Activated T-cell treated with anti-CD3 and anti-CD28 coated beads, Interleukin-2, amount 50 U/mL, for 48 hours (primary cell): ENCODE measurements at regions not wholly inside any gene's neighbourhood (a gene's known extent, or its start where the extent isn't known, plus 50 kb on each side); places are given as distances from the start of the nearest gene placed in this dataset.
A peak's percentile ranks its signal among the peaks of the same experiment; 100 is the strongest.
"Not testable (repeated sequence)": the region's sequence is repeated elsewhere in the genome, so short reads cannot be mapped to it uniquely, and the experiment has no call there.

ENCODE experiments used
- DNase-seq, 2 experiments: peaks; one replicate each; pipeline ENCODE4 v3.0.0-alpha.2; 2020

DNA sequence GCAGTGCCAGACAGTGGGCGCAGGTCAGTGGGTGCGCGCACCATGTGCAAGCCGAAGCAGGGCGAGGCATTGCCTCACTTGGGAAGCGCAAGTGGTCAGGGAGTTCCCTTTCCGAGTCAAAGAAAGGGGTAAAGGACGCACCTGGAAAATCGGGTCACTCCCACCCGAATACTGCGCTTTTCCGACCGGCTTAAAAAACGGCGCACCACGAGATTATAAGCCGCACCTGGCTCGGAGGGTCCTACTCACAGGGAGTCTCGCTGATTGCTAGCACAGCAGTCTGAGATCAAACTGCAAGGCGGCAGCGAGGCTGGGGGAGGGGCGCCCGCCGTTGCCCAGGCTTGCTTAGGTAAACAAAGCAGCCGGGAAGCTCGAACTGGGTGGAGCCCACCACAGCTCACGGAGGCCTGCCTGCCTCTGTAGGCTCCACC, 77.9 kb downstream of the NR4A2 start:
- DNase-seq, result peak; percentile 22 to 25

DNA sequence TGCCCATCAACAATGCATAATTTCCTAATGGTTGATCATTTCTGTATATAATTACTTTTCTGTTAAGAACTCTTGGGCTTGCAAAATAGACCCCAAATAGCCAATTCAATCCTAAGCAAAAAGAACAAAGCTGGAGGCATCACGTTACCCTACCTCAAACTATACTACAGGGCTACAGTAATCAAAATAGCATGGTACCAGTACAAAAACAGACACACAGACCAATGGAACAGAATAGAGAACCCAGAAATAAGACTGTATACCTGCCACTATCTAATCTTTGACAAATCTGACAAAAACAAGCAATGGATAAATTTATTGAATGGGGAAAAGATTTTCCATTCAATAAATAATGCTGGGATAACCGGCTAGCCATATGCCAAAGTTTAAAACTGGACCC, 78.8 kb downstream of the NR4A2 start:
- DNase-seq, result no peak

DNA sequence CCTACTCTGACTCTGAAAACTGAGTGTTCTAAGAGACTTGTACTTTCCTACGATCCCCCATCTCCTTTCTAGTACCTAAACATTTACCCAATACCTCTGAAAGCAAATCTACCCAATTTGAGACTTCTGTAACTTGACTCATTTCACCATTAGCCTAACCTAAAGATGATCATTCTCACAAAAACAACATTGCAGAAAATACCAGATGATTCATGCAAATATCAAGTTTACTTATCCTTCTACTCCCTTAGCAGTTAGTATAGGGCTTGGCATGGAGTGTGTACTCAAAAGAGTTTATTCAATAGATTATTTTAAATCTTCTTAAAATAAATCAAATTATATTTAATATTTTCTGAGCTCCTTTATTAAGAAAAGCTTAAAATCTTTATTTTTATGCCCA, 89.6 kb downstream of the NR4A2 start:
- DNase-seq, result no peak

DNA sequence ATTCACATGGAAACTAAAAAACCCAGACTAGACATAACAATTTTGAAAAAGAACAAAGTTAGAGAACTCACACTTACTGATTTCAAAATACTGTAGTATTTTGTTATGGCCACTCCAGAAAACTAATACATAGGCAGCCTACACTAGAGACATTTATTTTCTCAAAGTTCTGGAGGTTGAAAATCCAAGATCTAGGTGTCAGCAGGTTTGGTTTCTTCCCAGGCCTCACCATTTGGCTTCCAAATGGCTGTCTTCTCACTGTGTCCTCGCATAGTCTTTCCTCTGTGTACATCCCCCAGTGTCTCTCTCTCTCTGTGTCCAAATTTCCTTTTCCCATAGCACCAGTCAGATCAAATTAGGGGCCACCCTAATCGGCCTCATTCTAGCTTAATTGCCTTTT, 95.0 kb downstream of the NR4A2 start:
- DNase-seq, result no peak

DNA sequence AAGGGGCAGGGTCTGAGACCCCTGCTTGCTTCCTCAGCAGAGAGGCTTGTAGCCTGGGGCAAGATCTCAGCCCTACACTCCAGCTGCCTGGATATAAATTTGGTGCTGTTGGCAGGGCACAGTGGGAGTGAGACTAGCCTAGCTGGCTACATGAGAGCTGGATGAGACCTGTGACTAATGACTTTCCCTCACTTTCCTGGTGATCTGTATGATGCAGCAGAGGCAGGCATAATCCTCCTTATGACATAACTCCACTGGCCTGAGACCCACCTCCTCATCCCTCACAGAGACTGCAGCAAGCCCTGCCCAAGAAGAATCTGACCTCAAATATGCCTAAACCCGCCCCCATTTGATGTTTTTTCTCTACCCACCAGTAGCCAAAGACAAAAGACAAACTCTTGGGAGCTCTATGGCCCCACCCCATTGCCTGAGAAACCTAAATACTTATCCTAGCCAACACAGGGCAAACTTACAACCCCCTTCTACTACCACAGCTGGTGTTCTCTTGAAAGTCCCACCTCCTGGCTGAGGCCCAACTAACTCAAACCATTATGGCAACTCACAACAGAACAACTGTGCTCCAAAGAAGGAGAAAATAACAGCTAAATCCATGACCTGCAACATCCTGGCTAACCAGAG, 102.7 kb downstream of the NR4A2 start:
- no peak for DNase-seq

DNA sequence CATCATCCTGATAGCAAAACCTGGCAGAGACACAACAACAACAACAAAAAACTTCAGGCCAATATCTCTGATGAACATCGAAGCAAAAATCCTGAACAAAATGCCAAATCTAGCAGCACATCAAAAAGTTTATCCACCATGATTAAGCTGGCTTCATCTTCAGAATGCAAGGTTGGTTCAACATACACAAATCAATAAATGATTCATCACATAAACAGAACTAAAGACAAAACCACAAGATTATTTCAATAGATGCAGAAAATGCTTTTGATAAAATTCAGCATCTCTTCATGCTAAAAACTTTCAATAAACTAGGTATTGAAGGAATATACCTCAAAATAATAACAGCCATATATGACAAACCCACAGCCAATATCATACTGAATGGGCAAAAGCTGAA, 109.2 kb downstream of the NR4A2 start:
- DNase-seq, result not testable (repeated sequence)

DNA sequence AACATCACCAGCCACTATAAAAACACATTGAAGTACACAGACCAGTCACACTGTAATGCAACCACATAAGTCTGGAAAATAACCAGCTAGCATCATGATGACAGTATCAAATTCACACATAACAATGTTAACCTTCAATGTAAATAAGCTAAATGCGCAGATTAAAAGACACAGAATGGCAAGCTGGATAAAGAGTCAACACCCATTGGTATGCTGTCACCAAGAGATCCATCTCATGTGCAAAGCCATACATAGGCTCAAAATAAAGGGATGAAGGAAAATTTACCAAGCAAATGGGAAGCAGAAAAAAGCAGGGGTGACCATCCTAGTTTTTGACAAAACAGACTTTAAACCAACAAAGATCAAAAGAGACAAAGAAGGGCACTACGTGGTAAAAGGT, 110.8 kb downstream of the NR4A2 start:
- no peak for DNase-seq

DNA sequence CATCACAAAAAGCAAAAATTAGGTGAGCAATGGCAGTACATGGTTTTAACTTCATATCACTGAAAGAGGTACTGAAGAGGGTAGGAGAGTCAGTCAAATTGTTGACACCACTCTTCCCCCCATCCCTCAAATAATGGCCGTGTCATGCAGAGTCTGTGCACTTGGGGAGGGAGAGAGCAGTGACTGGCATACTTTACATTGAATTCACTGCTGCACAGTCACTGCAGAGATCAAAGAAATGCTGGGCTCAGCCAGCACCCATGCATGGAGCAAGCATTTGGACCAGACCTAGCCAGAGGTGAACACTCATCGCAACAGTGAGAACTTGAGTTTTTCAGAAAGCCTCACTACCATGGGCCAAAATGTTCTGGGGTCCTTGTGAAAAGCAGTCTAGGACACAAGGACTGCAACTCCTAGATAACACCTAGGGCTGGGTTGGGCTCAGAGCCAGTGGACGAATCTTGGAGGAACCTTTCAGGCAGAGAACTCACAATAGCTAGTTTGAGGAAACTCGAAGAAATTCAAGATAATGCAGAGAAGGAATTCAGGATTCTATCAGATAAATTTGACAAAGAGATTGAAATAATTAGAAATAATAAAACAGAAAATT, 112.9 kb downstream of the NR4A2 start:
- no peak for DNase-seq

DNA sequence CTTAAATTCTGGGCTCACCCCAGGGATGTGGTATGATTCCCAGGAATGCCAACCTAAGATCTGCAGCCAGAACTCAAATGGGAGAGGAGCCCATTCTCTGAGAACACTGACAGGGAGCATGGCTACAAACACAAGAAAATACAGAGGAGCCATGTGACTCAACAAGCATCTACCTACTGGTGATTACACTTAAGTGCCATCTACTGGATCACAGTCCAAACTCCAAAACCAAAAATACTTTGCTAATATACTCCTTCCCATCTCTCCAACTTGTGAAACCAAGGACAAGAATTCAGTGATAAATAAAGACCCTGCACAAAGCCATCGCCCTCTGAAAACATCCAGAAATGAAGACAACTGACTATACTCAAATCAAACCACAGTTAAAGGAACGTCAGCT, 116.9 kb downstream of the NR4A2 start:
- DNase-seq, result no peak

DNA sequence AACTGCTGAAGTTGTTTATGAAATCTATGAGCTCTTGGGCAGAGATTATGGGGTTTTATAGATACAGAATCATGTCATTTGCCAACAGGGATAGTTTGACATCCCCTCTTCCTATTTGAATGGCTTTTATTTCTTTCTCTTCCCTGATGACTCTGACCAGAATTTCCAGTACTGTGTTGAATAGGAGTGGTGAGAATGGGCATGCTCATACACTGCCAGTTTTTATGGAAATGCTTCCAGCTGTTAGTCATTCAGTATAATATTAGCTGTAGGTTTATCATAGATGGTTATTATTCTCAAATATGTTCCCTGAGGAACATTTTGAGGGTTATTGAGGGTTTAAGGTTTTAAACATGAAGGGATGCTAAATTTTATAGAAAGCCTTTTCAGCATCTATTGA, 121.2 kb downstream of the NR4A2 start:
- no peak for DNase-seq

DNA sequence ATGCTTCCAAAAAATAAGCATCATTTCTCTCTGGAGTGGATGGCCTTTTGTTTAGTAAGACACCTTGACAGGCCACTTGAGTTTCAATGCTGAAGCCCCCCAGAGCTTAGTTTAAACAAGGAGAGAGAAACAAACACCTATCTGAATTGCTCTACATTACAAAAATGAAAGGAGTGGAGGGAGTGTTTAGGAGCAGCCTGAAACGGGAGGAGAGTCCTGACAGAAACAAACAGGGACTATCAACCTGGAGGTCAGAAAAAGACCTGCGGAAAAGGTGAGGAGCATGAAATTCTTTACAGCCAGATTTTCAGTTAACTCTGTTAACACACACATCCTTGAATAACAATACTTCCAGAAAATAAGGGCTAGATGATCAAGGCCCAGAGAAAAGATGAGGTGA, 126.2 kb downstream of the NR4A2 start:
- no peak for DNase-seq

DNA sequence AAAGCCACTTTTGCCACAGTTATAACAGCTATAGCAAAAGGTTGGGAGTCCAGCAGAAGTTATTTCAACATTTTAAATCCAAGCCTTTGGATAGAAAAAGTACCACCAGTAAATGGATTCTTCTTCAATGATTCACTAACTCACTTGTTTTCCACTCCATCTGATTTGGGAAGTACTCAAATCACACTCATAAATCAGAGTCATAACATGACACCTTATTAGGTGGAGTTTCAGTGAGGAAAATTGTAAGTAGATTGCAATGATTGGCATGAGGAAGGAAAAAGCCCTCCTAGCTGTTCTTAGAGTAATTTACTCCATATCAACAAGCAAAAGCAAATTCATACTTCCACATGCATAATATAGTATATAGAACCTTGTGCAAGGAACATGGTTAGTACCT, 132.9 kb downstream of the NR4A2 start:
- DNase-seq, result no peak

DNA sequence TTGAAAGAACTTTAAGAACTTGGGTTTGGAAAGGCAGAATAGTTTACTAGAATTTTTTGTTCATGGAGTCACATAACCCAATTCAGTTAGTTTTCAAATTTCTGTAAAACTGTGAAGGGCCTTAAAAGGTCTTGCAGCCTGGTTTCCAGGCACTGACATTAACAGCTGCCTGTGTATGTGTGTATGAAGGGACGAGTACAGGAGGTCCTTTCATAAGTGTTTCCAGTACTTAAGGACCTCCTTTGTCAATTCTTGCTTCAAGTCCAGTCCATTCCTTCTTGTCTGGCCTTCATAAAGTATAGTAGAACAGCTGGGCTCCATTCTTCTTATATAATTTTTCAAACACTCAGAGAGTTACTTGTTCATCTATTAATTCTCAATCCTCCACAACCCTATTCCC, 136.5 kb downstream of the NR4A2 start:
- no peak for DNase-seq

DNA sequence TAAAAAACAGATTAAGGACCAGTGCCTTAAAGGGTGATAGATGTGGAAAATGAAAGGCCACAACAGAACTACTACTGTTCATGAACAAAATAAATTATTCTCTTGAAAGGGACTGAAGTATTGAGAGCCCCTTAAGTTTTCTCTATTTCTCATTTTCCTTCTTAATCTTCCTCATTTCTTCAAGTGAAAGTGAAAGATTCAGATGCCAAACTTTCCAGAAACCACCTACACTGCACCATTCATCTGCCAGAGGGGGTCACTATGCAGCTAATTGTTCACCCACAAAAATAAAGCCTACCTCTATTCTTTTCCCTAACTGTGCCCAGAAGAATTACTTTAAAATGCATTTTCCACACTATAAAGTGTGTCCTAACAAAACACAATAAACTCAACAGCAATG, 140.1 kb downstream of the NR4A2 start:
- no peak for DNase-seq

DNA sequence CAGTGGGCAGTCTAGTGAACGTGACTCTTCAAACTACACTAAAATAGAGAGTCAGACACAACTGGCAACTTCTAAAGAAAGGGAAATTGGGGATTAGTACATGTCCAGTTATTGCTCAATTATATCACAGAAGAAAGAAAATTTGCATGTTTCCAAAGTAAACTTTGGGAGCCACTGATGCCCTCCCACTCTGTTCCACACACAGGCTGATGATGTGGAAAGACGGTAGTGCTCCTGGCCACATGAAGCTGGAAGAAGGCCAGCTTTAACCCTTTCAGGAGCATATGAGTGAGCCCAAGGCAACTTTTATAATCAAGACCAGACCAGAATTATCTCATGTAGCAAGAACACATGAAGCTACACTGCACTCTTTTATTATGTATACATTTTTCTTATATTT, 141.0 kb downstream of the NR4A2 start:
- no peak for DNase-seq

DNA sequence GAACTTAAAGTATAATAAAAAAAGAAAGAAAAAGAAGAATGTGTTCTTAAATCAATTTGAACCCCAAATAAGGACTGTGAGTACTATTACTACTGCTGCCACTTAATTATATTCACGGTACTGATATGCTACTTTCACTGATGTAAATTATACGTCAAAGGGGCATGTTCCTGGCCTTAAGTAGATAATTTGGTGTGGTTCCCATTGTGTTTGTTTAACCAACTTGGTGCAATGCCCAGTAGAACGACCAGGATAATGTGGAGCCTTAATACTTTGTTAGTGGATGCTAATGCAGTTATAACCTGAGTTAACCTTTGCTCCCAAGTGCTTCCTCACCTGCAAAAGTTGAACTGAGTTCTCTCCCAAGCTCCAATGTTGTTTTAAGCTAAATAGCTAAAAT, 142.0 kb downstream of the NR4A2 start:
- no peak for DNase-seq

DNA sequence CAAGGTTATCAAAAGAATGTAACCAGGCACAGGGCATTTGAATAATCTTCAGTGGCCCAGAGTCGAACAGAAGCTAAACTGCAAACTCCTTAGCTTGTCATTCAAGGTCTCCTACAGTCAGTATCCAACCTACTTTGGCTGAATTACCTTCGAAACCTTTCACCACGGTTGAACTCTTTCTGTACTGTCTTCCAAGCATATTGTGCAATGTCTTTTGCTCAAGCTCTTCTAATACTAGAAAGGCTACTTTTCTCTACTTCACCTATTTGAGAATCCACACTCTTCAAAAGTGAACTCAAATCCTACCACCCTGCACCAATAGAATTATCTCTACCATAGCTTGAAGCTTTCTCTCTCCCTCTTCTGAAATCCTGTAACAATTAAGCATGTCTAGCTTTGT, 142.9 kb downstream of the NR4A2 start:
- DNase-seq, result no peak

DNA sequence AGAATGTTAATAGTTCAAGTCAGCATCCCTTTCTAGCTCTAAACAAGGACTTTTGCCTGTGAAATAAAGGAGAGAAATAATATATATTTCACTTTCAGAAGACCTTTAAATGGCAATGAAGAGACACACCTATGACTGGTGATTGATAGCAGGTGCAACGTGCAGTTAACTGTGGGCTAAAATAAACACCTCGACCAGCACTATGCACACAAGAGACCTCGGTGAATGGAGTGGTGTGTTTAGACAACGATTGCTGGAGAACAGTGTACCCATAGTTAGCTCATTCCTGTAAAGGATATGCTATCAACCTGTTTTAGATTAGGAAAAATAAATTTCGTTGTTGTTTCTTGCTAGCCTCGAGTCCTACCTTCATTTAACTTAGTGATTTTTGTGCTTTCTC, 143.4 kb downstream of the NR4A2 start:
- DNase-seq, result no peak

DNA sequence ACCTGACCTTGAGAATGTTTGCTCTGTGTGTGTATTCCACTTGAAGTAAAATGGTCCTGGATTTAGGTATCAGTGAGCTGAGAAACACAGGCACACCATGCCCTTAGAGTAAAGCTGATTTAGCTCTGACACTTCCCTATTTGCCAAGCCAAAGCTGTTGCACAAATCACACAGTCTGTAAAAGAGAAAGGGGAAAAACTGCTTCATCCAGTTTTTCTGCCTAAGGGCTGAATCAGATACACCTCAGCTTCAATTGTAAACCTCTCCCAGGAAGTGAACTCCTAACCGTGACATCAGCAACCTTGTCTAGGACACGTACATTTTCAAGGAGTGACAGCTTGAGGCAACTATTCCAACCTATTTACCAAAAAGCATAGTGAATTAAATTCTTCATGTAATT, 150.4 kb downstream of the NR4A2 start:
- no peak for DNase-seq

DNA sequence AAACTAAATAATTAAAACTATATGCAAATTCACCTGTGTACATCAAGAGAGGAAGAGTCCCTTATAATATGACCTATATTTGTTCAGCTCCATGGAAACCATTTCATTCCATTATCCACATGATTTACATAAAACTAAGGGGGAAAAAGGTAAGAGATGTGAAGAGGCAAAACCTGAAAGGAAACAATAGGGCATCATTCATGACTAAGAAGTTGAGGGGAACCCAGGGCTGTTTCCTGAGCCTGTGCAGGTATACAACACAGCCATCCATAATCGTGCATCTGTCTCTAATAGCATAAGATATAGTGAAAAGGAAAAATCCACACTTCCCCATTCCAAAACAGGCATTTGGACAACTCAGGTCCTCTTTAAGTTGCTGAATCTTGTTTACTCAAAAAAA, 151.3 kb downstream of the NR4A2 start:
- DNase-seq, result no peak

DNA sequence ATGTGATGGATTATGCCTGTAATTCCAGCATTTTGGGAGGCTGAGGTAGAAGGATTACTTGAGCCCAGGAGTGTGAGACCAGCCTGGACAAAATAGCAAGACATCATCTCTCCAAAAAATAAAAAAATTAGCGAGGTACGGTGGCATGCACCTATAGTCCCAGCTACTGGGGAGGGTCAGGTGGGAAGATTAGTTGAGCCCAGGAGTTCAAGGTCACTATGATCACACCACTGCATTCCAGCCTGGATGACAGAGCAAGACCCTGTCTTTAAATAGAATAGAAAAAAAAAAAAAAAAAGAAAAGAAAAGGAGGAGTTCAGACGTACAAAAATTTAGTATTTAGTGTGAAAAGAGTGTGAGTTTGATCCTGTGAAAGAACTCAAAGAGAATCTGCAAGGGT, 154.9 kb downstream of the NR4A2 start:
- DNase-seq, result no peak

DNA sequence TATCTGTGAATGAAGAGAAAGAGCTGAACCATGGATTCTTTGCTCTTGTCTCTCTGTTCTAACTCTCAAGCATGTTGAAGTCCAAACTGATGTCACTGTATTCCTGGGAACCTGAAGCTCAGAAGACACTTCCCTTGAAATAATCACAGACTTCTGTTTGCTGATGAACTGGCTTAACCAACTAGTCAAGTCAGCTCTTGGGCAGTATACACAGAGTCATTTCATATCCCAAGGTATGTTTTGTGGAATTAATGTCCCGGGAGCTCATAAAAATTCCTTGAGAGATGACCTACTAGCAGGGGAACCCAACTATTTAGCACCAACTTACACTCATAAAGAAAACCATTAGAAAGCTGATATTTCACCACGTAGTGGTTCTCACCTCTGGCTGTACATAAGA, 156.6 kb downstream of the NR4A2 start:
- DNase-seq, result no peak

DNA sequence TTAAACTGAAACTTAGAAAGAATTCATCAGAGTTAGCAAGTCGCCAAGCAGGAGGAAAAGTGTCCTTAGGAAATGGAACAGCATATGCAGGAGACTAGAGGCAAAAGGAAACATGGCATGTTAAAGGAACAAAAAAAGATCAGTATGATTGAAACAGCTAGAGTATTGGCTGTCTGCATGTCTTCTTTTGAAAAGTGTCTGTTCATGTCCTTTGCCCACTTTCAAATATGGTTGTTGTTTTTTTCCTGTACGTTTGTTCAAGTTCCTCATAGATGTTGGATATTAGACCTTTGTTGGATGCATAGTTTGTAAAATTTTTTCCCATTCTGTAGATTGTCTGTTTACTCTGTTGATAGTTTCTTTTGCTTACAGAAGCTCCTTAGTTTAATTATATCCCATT, 161.6 kb downstream of the NR4A2 start:
- no peak for DNase-seq

DNA sequence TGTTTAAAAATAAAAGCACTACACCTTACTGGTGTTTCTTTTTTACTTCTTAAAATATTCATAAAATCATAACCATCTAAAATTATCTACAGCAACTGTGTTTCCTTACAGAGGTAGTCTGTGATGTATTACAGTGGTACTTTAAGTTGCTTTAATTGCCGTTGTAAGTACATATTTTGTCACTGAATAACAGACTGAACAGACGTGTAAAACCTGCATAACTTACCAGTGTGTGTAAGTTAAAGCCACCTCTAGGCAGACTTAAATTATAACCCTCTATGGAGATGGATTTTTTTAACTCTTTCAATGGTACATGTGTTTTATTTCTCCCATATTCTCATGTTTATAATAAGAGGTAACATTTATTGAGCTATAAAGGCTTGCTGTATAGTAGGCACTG, 166.8 kb downstream of the NR4A2 start:
- no peak for DNase-seq

DNA sequence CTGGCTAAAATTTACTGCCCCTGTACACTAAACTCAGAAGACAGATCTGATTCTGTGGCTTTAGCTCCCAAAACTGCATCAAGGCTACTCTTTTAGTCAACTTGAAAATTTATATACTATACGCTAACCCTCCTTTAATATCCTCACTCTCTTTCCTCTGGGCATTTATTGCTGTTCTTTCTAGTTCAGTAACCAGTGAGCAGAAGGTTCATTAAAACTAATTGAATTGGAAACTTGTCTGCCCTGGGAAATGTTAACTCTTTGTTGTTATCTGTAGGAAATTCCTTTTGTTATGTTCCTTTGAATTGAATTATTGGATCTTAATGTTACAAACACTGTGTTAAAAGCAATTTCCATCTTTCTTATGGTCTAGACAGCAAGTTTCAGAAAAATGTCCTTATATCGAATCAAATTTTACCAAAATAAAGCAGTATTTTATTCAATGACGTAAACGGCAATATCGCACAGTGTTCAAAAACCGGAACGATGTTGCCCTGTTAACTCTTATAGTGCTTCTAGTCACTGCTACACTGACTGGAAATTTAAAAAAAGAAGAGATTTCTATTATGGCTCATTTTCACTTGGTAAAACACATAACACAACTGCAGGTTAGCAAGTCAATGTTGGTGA, 168.3 kb downstream of the NR4A2 start:
- no peak for DNase-seq
